Peyer's patch (tissue), 4 donors: ENCODE measurements at regions not wholly inside any gene's neighbourhood (a gene's known extent, or its start where the extent isn't known, plus 50 kb on each side); places are given as distances from the start of the nearest gene placed in this dataset.
"Not testable (repeated sequence)": the region's sequence is repeated elsewhere in the genome, so short reads cannot be mapped to it uniquely, and the experiment has no call there.

ENCODE experiments used
- DNase-seq, 3 donors: peaks; one replicate each; pipeline ENCODE4 v3.0.0-alpha.2; 2017 to 2019
- H3K27ac ChIP-seq, 4 donors: fragments of 200-600 bp; sonication (generic); one replicate each; pipeline ENCODE4 v1.5.1; 2016 to 2019
- H3K27me3 ChIP-seq, 2 donors: fragments of 200-600 bp; sonication (generic); one replicate each; pipeline ENCODE4 v1.5.1; 2019
- H3K36me3 ChIP-seq, 3 donors: fragments of 200-600 bp; sonication (generic); one replicate each; pipeline ENCODE4 v1.5.1; 2016 to 2019
- H3K4me1 ChIP-seq, 4 donors: fragments of 200-600 bp; sonication (generic); one replicate each; pipeline ENCODE4 v1.5.1; 2016 to 2019
- H3K4me3 ChIP-seq, 4 donors: fragments of 200-600 bp; sonication (generic); 1 replicate in 3 of 4; 2 replicates in 1 of 4; pipeline ENCODE4 v1.5.1; 2016 to 2019; ENCODE audit warnings: mild to moderate bottlenecking in 1 of 4
- H3K9me3 ChIP-seq, 4 donors: fragments of 200-600 bp; sonication (generic); one replicate each; pipeline ENCODE4 v1.5.1; 2016 to 2019; ENCODE audit warnings: mild to moderate bottlenecking in 1 of 4
- POLR2A ChIP-seq, 2 donors: fragments of 450-650 bp; IDR thresholded peaks; one replicate each; pipeline ENCODE4 v1.5.1; 2017; ENCODE audit warnings: antibody characterized with exemption in 2 of 2, mild to moderate bottlenecking in 2 of 2, moderate library complexity in 2 of 2
- TF ChIP-seq, protein P1 (sequence below), 6 experiments: fragments of 450-650 bp in 4 of 6; fragments of 200-600 bp in 2 of 6; sonication (generic) in 1 of 6; IDR thresholded peaks; one replicate each; pipeline ENCODE4 v1.5.1; 2017 to 2019; ENCODE audit warnings: antibody characterized with exemption in 6 of 6, mild to moderate bottlenecking in 3 of 6, moderate library complexity in 1 of 6

- H3K36me3 ChIP-seq: no peaks in the 10 kb centered on the region
- no peak for DNase-seq
- no peaks in the 10 kb centered on the region for H3K4me1 ChIP-seq
- no peaks in the 10 kb centered on the region for H3K27me3 ChIP-seq
- H3K27ac ChIP-seq: no peak overlapping the region
- TF ChIP-seq POLR2A (IDR thresholded peaks at IDR 0.05): no peak
- TF ChIP-seq, protein P1, sequence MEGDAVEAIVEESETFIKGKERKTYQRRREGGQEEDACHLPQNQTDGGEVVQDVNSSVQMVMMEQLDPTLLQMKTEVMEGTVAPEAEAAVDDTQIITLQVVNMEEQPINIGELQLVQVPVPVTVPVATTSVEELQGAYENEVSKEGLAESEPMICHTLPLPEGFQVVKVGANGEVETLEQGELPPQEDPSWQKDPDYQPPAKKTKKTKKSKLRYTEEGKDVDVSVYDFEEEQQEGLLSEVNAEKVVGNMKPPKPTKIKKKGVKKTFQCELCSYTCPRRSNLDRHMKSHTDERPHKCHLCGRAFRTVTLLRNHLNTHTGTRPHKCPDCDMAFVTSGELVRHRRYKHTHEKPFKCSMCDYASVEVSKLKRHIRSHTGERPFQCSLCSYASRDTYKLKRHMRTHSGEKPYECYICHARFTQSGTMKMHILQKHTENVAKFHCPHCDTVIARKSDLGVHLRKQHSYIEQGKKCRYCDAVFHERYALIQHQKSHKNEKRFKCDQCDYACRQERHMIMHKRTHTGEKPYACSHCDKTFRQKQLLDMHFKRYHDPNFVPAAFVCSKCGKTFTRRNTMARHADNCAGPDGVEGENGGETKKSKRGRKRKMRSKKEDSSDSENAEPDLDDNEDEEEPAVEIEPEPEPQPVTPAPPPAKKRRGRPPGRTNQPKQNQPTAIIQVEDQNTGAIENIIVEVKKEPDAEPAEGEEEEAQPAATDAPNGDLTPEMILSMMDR (IDR thresholded peaks at IDR 0.05): no peak
- H3K9me3 ChIP-seq: no peaks in the 10 kb centered on the region
- H3K4me3 ChIP-seq: no peak overlapping the region
Observed at GRCh38 chr10:56222237-56222636, 138.8 kb downstream of the ZWINT start.

- no peaks in the 10 kb centered on the region for H3K36me3 ChIP-seq
- peaks cover 0 to 3% (median 0%) of the 10 kb centered on the region in 4 donors for H3K9me3 ChIP-seq
- H3K4me3 ChIP-seq: no peak overlapping the region
- no peaks in the 10 kb centered on the region for H3K27me3 ChIP-seq
- H3K27ac ChIP-seq: no peak overlapping the region
- TF ChIP-seq, protein P1 (IDR thresholded peaks at IDR 0.05): no peak
- no peak for TF ChIP-seq POLR2A (IDR thresholded peaks at IDR 0.05)
- DNase-seq: peak in 1 of 3 donors; percentile 21
- H3K4me1 ChIP-seq: no peaks in the 10 kb centered on the region
Observed at GRCh38 chr10:56212951-56213350, 148.1 kb downstream of the ZWINT start.

GRCh38 chr10:56181607-56182006 lies 179.5 kb downstream of the ZWINT start:
- no peaks in the 10 kb centered on the region for H3K36me3 ChIP-seq
- H3K9me3 ChIP-seq: no peaks in the 10 kb centered on the region
- H3K27me3 ChIP-seq: no peaks in the 10 kb centered on the region
- H3K27ac ChIP-seq: no peak overlapping the region
- no peak overlapping the region for H3K4me3 ChIP-seq
- no peaks in the 10 kb centered on the region for H3K4me1 ChIP-seq
- DNase-seq: no peak
- no peak for TF ChIP-seq POLR2A (IDR thresholded peaks at IDR 0.05)
- TF ChIP-seq, protein P1 (IDR thresholded peaks at IDR 0.05): no peak

GRCh38 chr10:56178210-56178609 lies 182.8 kb downstream of the ZWINT start:
- Histone ChIP-seq H3K9me3 (no peaks in the 10 kb centered on the region), H3K4me1 (no peaks in the 10 kb centered on the region), H3K27me3 (no peaks in the 10 kb centered on the region), H3K4me3 (no peak overlapping the region), H3K36me3 (no peaks in the 10 kb centered on the region), H3K27ac (no peak overlapping the region)
- no peak for DNase-seq
- TF ChIP-seq, protein P1 (IDR thresholded peaks at IDR 0.05): no peak
- no peak for TF ChIP-seq POLR2A (IDR thresholded peaks at IDR 0.05)

DNA sequence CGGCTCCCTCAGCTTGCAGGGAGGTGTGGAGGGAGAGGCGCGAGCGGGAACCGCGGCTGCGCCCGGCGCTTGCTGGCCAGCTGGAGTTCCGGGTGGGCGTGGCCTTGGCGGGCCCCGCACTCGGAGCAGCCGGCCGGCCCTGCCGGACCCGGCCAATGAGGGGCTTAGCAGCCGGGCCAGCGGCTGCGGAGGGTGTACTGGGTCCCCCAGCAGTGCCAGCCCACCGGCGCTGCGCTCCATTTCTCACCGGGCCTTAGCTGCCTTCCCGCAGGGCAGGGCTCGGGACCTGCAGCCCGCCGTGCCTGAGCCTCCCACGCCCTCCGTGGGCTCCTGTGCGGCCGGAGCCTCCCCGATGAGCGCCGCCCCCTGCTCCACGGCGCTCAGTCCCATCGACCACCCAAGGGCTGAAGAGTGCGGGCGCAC lies 206.0 kb downstream of the ZWINT start:
- H3K4me1 ChIP-seq, H3K36me3 ChIP-seq, DNase-seq, H3K4me3 ChIP-seq, H3K27me3 ChIP-seq, H3K27ac ChIP-seq, H3K9me3 ChIP-seq: not testable (repeated sequence)

GRCh38 chr10:56146806-56147205 lies 214.3 kb downstream of the ZWINT start:
- no peak for DNase-seq
- Histone ChIP-seq H3K27ac (no peak overlapping the region), H3K36me3 (no peaks in the 10 kb centered on the region), H3K27me3 (no peaks in the 10 kb centered on the region), H3K9me3 (no peaks in the 10 kb centered on the region), H3K4me3 (no peak overlapping the region), H3K4me1 (no peaks in the 10 kb centered on the region)
- TF ChIP-seq, protein P1 (IDR thresholded peaks at IDR 0.05): no peak
- no peak for TF ChIP-seq POLR2A (IDR thresholded peaks at IDR 0.05)
